G401 (cell line): ENCODE measurements at regions not wholly inside any gene's neighbourhood (a gene's known extent, or its start where the extent isn't known, plus 50 kb on each side); places are given as distances from the start of the nearest gene placed in this dataset.

ENCODE experiments used
- DNase-seq: peaks from one replicate; pipeline ENCODE4 v3.0.0-alpha.2; 2015; ENCODE audit warnings: low spot score
- in situ Hi-C: cut with HindIII; loops from 2 replicates; pipeline ENCODE4 v1.10.0; 2016; ENCODE audit warnings: low sequenced_read_pairs, mixed read lengths

DNA sequence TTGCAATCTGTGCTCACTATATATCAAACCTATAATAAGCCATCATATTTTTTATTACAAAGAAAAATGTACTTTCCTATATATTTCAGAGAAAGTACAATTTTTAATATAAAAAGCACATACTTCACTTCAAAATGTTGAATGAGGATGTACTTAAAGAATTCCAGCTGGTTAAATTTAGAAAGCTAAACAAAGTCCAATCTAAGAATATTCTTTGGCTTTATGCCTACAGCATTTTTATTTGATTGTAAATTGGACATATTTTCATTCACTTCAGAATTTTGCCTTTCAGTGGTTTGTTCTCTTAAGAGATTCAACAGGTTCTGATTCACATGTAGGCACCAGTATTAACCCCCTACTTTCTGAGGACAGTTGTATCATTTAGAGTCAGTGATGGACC, 533.8 kb downstream of the CAAP1 start:
- DNase-seq = no peak
- in situ Hi-C loops = no loop called here

DNA sequence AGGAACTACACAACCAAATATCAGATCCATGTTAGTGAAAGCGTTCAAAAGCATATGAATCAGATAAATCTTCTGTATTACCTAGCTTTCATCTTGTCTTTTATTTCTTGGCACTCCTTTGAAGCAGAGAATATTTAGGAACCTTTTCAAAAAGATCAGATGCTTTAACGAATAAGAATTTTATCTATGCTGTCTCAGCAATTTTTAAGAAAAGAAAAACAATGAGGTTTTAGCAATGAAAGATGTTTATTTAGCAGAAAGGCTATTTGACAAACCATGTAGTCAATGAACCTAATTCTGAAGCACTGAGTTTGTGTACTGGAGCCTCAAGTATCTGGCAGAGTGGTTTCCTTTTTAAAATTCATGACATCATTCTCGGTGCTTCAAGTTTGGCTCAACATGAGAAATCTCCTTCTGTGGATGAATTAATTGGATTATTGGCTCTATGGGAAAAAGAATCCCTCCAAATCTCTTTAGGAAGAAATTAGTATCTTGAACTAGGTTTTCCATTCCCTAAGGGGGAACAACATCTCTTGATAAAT, 534.7 kb downstream of the CAAP1 start:
- in situ Hi-C loops = no loop called here
- DNase-seq = peak; percentile 6

- in situ Hi-C loops = no loop called here
- DNase-seq = no peak
Measured at GRCh38 chr9:26356491-26356890, 536.1 kb downstream of the CAAP1 start.

GRCh38 chr9:26346942-26347477, 545.6 kb downstream of the CAAP1 start:
- in situ Hi-C loops = no loop called here

DNA sequence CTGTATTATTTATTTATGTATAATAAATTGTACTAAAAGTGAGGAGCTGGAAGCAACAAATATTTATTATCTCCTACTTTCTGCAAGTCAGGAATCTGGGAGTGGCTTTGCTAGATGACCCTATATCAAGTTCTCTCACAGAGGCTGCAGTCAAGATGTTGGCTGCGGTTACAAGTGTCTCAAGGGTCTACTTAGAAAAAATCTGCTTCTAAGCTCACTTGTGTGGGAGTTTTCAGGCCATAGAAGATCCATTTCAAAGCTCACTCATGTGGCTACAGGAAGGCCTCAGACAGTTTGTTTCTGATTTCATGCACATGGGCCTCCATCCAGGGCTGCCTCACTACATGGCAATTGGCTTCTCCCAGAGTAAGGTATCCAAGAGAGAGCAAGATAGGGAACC, 551.1 kb downstream of the CAAP1 start:
- in situ Hi-C loops = no loop called here
- DNase-seq = no peak

More at GRCh38 chr9:26346942-26347477, 545.6 kb downstream of the CAAP1 start:
- DNase-seq = no peak

DNA sequence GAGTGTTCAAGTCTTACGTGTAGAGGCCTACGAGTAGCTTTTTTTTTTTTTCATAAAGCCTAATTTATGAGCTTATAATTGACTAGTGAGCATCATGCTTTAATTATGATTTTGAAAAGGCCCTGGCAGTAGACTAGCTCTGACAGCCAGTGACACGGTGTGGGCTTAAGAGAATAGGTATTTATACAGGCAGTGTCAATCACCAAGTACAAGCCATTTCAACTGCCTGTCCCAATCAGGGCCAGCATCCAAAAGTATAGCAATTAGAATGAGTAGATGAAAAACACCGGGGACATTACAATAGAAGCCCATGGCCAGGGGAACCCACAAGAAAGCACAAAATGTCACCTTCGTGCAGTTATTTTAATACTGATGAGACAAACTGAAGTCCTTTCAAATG, 552.8 kb downstream of the CAAP1 start:
- in situ Hi-C loops = no loop called here
- DNase-seq = no peak

DNA sequence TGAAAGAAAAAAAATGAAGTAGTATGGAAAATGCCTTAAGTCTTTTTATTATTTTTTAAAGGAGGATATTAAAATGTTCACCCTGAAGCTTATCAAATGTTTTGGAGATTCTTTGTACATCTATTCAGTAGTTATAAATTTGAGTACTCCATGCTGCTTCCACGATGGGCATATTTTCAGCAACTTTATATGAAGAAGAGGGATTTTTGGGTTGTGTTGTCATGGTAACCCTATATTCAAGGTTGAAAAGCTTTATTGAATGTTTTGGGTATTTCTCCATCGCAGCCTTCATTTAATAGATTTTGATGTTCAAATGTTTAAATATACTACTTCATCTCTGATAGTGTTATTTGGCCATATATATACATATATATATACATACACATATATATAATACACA, 557.5 kb downstream of the CAAP1 start:
- in situ Hi-C loops = no loop called here
- no peak for DNase-seq

GRCh38 chr9:26334706-26335105, 557.9 kb downstream of the CAAP1 start:
- DNase-seq = no peak
- in situ Hi-C loops = no loop called here

- in situ Hi-C loops = no loop called here
- DNase-seq = no peak
Measured at GRCh38 chr9:26331223-26331622, 561.4 kb downstream of the CAAP1 start.

DNA sequence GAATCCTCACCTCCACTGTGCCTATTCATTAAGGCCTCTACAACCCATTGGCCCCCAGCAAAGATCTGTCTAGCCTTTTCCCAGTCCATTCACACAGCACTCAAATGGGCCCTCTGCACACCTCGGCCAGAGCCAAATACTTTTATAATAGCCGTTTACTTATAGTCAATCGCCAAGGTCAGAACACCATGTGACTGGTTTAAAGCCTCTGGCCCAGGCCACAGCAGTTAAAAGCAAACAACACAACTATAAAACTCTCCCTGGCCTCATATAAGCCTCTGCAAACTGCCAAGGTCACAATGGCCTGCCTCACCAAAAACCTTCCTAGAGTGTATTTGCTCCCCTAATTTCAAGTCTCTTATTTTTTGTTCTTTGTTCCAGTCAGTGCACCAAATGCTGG, 562.6 kb downstream of the CAAP1 start:
- in situ Hi-C loops = no loop called here
- no peak for DNase-seq

GRCh38 chr9:26326563-26326962, 566.0 kb downstream of the CAAP1 start:
- in situ Hi-C loops = no loop called here
- DNase-seq = peak; percentile 52

- in situ Hi-C loops = no loop called here
Measured at GRCh38 chr9:26325444-26325829, 567.2 kb downstream of the CAAP1 start.

DNA sequence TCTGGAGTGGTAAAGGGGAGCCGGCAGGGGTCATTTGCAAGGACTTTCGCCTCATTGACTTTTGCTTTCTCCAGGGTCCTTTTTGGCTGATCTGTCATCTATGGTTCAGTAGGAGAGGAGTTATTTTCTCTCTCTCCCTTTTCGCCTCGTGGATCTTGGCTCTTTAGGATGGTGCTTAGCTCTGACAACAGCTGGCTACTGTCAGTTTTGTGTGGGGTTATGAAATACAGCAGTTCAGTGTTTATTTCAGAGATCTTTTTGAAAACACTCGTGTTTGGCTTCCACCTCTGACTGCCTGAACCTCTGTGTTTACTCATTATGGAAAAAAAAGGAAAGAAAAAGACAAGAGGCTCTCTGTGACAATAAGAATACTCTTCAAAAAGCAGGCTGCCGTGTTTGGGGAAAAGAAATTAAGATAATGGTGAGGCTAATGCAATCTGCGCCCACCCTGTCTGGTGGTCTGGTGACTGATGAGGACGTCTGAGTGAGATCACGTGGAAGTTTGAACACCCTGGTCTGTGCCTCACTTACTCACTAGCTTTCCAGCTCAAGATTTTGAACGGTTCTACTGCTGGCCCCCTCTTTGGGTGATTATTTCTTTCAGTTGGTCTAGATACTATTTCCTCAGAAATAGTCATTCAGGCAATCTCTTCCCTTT, 567.7 kb downstream of the CAAP1 start:
- in situ Hi-C loops = no loop called here
- DNase-seq = no peak

More at GRCh38 chr9:26325444-26325829, 567.2 kb downstream of the CAAP1 start:
- DNase-seq = no peak

DNA sequence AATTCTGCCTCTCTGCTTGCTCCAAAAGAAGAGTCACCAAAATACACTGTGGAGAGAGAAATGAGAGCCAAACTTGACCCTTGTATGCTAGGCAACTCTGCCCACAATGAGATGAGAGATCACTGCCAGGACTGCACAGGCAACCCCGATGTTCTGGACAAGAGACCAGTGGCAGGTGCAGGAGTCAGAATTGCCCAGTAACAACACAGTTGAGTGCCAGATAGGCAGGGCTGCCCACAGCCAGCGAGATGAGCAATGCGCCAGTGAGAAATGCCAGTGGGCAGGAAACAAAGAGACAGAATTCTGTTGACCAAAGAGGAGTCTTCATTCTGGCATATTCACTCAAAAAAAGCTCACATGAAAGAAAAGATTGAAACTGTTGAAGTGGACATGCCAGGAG, 570.7 kb downstream of the CAAP1 start:
- in situ Hi-C loops = no loop called here
- no peak for DNase-seq

- DNase-seq = no peak
- in situ Hi-C loops = no loop called here
Measured at GRCh38 chr9:26319859-26320258, 572.7 kb downstream of the CAAP1 start.

DNA sequence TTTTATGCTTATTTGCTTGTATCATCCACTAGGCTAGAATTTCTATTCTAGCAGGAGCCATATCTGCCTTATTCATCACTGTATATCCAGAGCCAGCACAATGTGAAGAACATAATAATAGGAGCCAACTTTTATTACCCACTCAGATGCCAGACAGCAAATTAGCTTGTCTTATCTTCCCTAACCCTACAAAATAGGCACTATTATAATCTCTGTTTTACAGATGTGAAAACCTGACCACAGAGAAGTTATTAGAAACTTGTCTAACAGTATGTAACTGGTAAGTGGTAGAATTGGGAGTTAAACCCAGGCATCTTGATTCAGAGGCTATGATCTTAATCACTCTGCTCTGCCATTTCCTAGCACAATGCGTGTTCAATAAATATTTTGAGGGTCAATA, 579.5 kb downstream of the CAAP1 start:
- in situ Hi-C loops = no loop called here

GRCh38 chr9:26311463-26311995, 581.1 kb downstream of the CAAP1 start:
- no peak for DNase-seq
- in situ Hi-C loops = no loop called here

More for the DNA sequence above, 579.5 kb downstream of the CAAP1 start:
- no peak for DNase-seq

- no peak for DNase-seq
- in situ Hi-C loops = no loop called here
Measured at GRCh38 chr9:26310294-26310693, 582.3 kb downstream of the CAAP1 start.

- in situ Hi-C loops = no loop called here
- DNase-seq = no peak
Measured at GRCh38 chr9:26308328-26308727, 584.3 kb downstream of the CAAP1 start.

GRCh38 chr9:26301659-26302058, 590.9 kb downstream of the CAAP1 start:
- DNase-seq = no peak
- in situ Hi-C loops = no loop called here

DNA sequence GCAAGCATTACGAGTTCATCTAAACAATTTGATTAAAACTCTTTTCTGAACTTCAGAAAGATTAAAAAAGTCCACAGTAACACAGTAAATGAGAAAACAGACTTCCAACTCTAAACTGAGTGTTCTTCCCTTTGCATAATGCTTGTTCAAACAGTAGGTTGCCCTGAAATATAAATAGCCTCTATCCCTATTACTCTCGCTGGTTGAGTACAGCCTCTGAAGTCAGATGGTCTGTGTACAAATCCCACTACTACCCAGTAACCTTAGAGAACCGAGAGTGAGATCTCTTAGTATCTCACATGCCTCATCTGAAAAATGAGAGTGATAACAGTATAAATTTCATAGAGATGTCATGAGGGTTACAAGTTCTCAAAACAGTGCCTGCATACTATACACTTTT, 591.6 kb downstream of the CAAP1 start:
- in situ Hi-C loops = no loop called here
- DNase-seq = no peak
